Ammon's horn (tissue), 1 donor: ENCODE measurements at regions not wholly inside any gene's neighbourhood (a gene's known extent, or its start where the extent isn't known, plus 50 kb on each side); places are given as distances from the start of the nearest gene placed in this dataset.
"Not testable (repeated sequence)": the region's sequence is repeated elsewhere in the genome, so short reads cannot be mapped to it uniquely, and the experiment has no call there.

ENCODE experiments used
- DNase-seq: peaks from one replicate; pipeline ENCODE4 v3.0.0-alpha.2; 2016; ENCODE audit warnings: low spot score

- no peak for DNase-seq
Observed at GRCh38 chr17:53046781-53047180, 775.9 kb upstream of the KIF2B start.

- DNase-seq, result no peak
Observed at GRCh38 chr17:53039981-53040380, 782.7 kb upstream of the KIF2B start.

- no peak for DNase-seq
Observed at GRCh38 chr17:53033297-53033696, 789.4 kb upstream of the KIF2B start.

- DNase-seq, result no peak
Observed at GRCh38 chr17:53032861-53033271, 789.9 kb upstream of the KIF2B start.

- no peak for DNase-seq
Observed at GRCh38 chr17:53017227-53017626, 805.5 kb upstream of the KIF2B start.

GRCh38 chr17:53016085-53016484 is 806.6 kb upstream of the KIF2B start:
- no peak for DNase-seq

GRCh38 chr17:53012364-53012763 is 810.4 kb upstream of the KIF2B start:
- no peak for DNase-seq

- DNase-seq, result no peak
Observed at GRCh38 chr17:53006006-53006405, 816.7 kb upstream of the KIF2B start.

GRCh38 chr17:53004902-53005301 is 817.8 kb upstream of the KIF2B start:
- DNase-seq, result no peak

GRCh38 chr17:52995881-52996280 is 826.8 kb upstream of the KIF2B start:
- DNase-seq, result no peak

GRCh38 chr17:52995147-52995546 is 827.6 kb upstream of the KIF2B start:
- DNase-seq, result no peak

GRCh38 chr17:52986056-52986662 is 827.6 kb upstream of the CA10 start:
- no peak for DNase-seq

GRCh38 chr17:52982331-52982730 is 823.8 kb upstream of the CA10 start:
- no peak for DNase-seq

GRCh38 chr17:52979921-52980320 is 821.4 kb upstream of the CA10 start:
- no peak for DNase-seq

- DNase-seq, result no peak
Observed at GRCh38 chr17:52965856-52966255, 807.3 kb upstream of the CA10 start.

- DNase-seq, result not testable (repeated sequence)
Observed at GRCh38 chr17:52961751-52962150, 803.2 kb upstream of the CA10 start.

GRCh38 chr17:52957411-52957810 is 798.9 kb upstream of the CA10 start:
- no peak for DNase-seq

- no peak for DNase-seq
Observed at GRCh38 chr17:52947418-52947817, 788.9 kb upstream of the CA10 start.

GRCh38 chr17:52938623-52939230 is 780.2 kb upstream of the CA10 start:
- DNase-seq, result no peak

- no peak for DNase-seq
Observed at GRCh38 chr17:52930581-52930980, 772.1 kb upstream of the CA10 start.

GRCh38 chr17:52930145-52930544 is 771.6 kb upstream of the CA10 start:
- DNase-seq, result no peak

- DNase-seq, result no peak
Observed at GRCh38 chr17:52923658-52924057, 765.1 kb upstream of the CA10 start.

- DNase-seq, result no peak
Observed at GRCh38 chr17:52899235-52899634, 740.7 kb upstream of the CA10 start.

- DNase-seq, result no peak
Observed at GRCh38 chr17:52895272-52895671, 736.8 kb upstream of the CA10 start.
